K562 (cell line): ENCODE measurements at regions not wholly inside any gene's neighbourhood (a gene's known extent, or its start where the extent isn't known, plus 50 kb on each side); places are given as distances from the start of the nearest gene placed in this dataset.

Source experiments
- ATAC-seq: fragments of 200-7000 bp; cut with Tn5 transposase; 3 replicates; pipeline ENCODE4 v1.9.1; 2020; ENCODE audit warnings: moderate library complexity
- BruUV-seq: library from RNA; stranded (reverse); fragments of 400-500 nt; replicated peaks from 2 replicates; lab custom pipeline; 2021; lab: Mats Ljungman, UMichigan
- CTCF ChIA-PET: fragments of 300-600 bp; formaldehyde crosslinking; extraction: SDS; loops from one replicate; lab custom pipeline; 2021; ENCODE audit warnings: low intra/inter-chr PET ratio; lab: Yijun Ruan, JAX
- POLR2A ChIA-PET: fragments of 300-600, 350-650 bp; sonication (Branson Sonifier 250); formaldehyde crosslinking; extraction: SDS; loops from one replicate; lab custom pipeline; 2021; ENCODE audit warnings: antibody characterized with exemption, inconsistent platforms; lab: Yijun Ruan, JAX
- DNase-seq, 4 experiments: peaks; one replicate each; pipeline versions ENCODE4 v3.0.0 to v3.0.0-alpha.2; 2011 to 2018; ENCODE audit warnings: low spot score in 3 of 4, mixed read lengths in 3 of 4; ENCODE audit errors: extremely low read depth in 1 of 4
- FAIRE-seq: peaks from 2 replicates; lab custom pipeline; 2011; peaks lifted over from hg19 to GRCh38; lab: Jason Lieb, UNC
- H2AFZ ChIP-seq: 2 replicates; pipeline ENCODE4 v1.6.0; 2011; ENCODE audit warnings: low read depth, low read length, control low read depth, inconsistent platforms
- H3K27ac ChIP-seq: fragments of 200-600 bp; 3 replicates; pipeline ENCODE4 v1.8.0; 2011; ENCODE audit warnings: low read depth, mild to moderate bottlenecking, control low read depth, inconsistent platforms, low read length, moderate library complexity, mixed read lengths; ENCODE audit errors: extremely low read depth
- H3K27me3 ChIP-seq, 2 experiments: fragments of 300-600 bp in 1 of 2; 2 replicates in 1 of 2; 3 replicates in 1 of 2; pipeline versions ENCODE4 v1.6.0 to v1.8.0; 2011; ENCODE audit warnings: inconsistent platforms in 2 of 2, low read length in 2 of 2, mild to moderate bottlenecking in 1 of 2, mixed read lengths in 1 of 2, moderate library complexity in 1 of 2; ENCODE audit not compliant: control insufficient read depth in 2 of 2, insufficient read depth in 2 of 2
- H3K36me3 ChIP-seq: fragments of 300-600 bp; 3 replicates; pipeline ENCODE4 v1.8.0; 2011; ENCODE audit warnings: mild to moderate bottlenecking, low read length, inconsistent platforms; ENCODE audit not compliant: control insufficient read depth, insufficient read depth
- H3K4me1 ChIP-seq, 2 experiments: fragments of 200-600 bp in 1 of 2; replicated peaks in 1 of 2; 2 replicates in 1 of 2; 3 replicates in 1 of 2; pipeline versions ENCODE4 v1.5.1 to v1.8.0; 2011; ENCODE audit warnings: inconsistent platforms in 2 of 2, low read length in 2 of 2, mild to moderate bottlenecking in 1 of 2, mixed read lengths in 1 of 2, moderate library complexity in 1 of 2; ENCODE audit not compliant: control insufficient read depth in 2 of 2, insufficient read depth in 2 of 2
- H3K4me2 ChIP-seq: 2 replicates; pipeline ENCODE4 v1.6.1; 2011; ENCODE audit warnings: low read length, control low read depth, inconsistent platforms, mixed read lengths; ENCODE audit not compliant: insufficient read depth
- H3K4me3 ChIP-seq: fragments of 200-600 bp; sonication (generic), shearing (Covaris generic); 2 replicates; pipeline ENCODE4 v1.5.1; 2016; ENCODE audit warnings: control low read depth, inconsistent platforms
- H3K79me2 ChIP-seq: fragments of 200-600 bp; 3 replicates; pipeline ENCODE4 v1.8.0; 2011; ENCODE audit warnings: low read length, inconsistent platforms; ENCODE audit not compliant: control insufficient read depth, insufficient read depth
- H3K9ac ChIP-seq, 2 experiments: 2 replicates each; pipeline versions ENCODE4 v1.6.0 to v1.6.1; 2011; ENCODE audit warnings: low read depth in 2 of 2, low read length in 2 of 2, control low read depth in 1 of 2, inconsistent platforms in 1 of 2, mild to moderate bottlenecking in 1 of 2, mixed read lengths in 1 of 2; ENCODE audit not compliant: insufficient read depth in 1 of 2
- H3K9me1 ChIP-seq: one replicate; pipeline ENCODE4 v1.6.0; 2011; ENCODE audit warnings: inconsistent platforms, mild to moderate bottlenecking, low read length, moderate library complexity; ENCODE audit not compliant: control insufficient read depth, insufficient read depth
- H3K9me3 ChIP-seq: replicated peaks from 2 replicates; pipeline ENCODE4 v1.5.1; 2011; ENCODE audit warnings: low read depth, low read length, inconsistent platforms; ENCODE audit not compliant: control insufficient read depth, insufficient read depth
- H4K20me1 ChIP-seq: replicated peaks from 2 replicates; pipeline ENCODE4 v1.6.1; 2011; ENCODE audit warnings: low read length, inconsistent platforms, mixed read lengths; ENCODE audit not compliant: control insufficient read depth, insufficient read depth
- BCLAF1 ChIP-seq, 2 experiments: fragments of 450-650 bp in 1 of 2; IDR thresholded peaks; 2 replicates each; pipeline ENCODE4 v1.6.1; 2011 to 2017; ENCODE audit warnings: low read depth in 2 of 2, antibody characterized with exemption in 1 of 2, borderline replicate concordance in 1 of 2, low read length in 1 of 2, mild to moderate bottlenecking in 1 of 2, mixed read lengths in 1 of 2; ENCODE audit not compliant: control insufficient read depth in 1 of 2
- CBFA2T3 ChIP-seq: fragments of 450-650 bp; IDR thresholded peaks from 2 replicates; pipeline ENCODE4 v1.6.1; 2017
- CHCHD3 ChIP-seq: fragments of 250-450 bp; sonication (Bioruptor Pico); IDR thresholded peaks from 2 replicates; pipeline ENCODE4 v2.1.2; 2022; ENCODE audit warnings: mild to moderate bottlenecking
- CREM ChIP-seq: IDR thresholded peaks from 2 replicates; pipeline ENCODE4 v1.6.1; 2014; ENCODE audit warnings: antibody characterized with exemption, low read depth
- GTF2E2 ChIP-seq: fragments of 200-800 bp; sonication (Bioruptor generic); IDR thresholded peaks from 2 replicates; pipeline ENCODE4 v1.6.1; 2016; ENCODE audit warnings: missing genetic modification characterization, missing compliant biosample characterization
- HCFC1 ChIP-seq: IDR thresholded peaks from 2 replicates; pipeline ENCODE4 v1.6.1; 2012; ENCODE audit warnings: low read depth, low read length, improper control_type of control experiment
- KDM5B ChIP-seq: fragments of 200-600 bp; sonication (generic); IDR thresholded peaks from 2 replicates; pipeline ENCODE4 v1.6.1; 2012; ENCODE audit warnings: low read depth, mild to moderate bottlenecking, moderate library complexity, low read length, control low read depth, inconsistent platforms; ENCODE audit not compliant: insufficient replicate concordance
- MEF2D ChIP-seq: conservative IDR thresholded peaks from 2 replicates; pipeline ENCODE4 v1.6.1; 2016; ENCODE audit warnings: low read depth, missing genetic modification characterization, missing compliant biosample characterization
- MTA3 ChIP-seq: fragments of 450-650 bp; formaldehyde crosslinking; IDR thresholded peaks from 2 replicates; pipeline ENCODE4 v1.6.1; 2017; ENCODE audit warnings: mild to moderate bottlenecking, borderline replicate concordance
- NR2C2 ChIP-seq, 2 experiments: fragments of 200-800 bp in 1 of 2; sonication (Bioruptor generic) in 1 of 2; sonication (generic) in 1 of 2; formaldehyde crosslinking in 1 of 2; IDR thresholded peaks; 2 replicates each; pipeline versions ENCODE4 v1.6.1 to v1.8.0; 2016 to 2022; ENCODE audit warnings: mild to moderate bottlenecking in 1 of 2, missing compliant biosample characterization in 1 of 2, missing genetic modification characterization in 1 of 2, missing genetic modification reagents in 1 of 2
- POLR2B ChIP-seq: fragments of 450-650 bp; IDR thresholded peaks from 2 replicates; pipeline ENCODE4 v1.6.1; 2018; ENCODE audit warnings: low read depth; ENCODE audit not compliant: partially characterized antibody
- SMAD2 ChIP-seq: fragments of 150-350 bp; IDR thresholded peaks from 2 replicates; pipeline ENCODE4 v1.6.1; 2014; ENCODE audit warnings: low read depth, mild to moderate bottlenecking, low read length
- SOX6 ChIP-seq: fragments of 450-650 bp; IDR thresholded peaks from 2 replicates; pipeline ENCODE4 v1.6.1; 2014; ENCODE audit warnings: mild to moderate bottlenecking
- SRSF3 ChIP-seq: fragments of 200-400 bp; formaldehyde crosslinking; IDR thresholded peaks from 2 replicates; pipeline ENCODE4 v1.6.1; 2016; ENCODE audit warnings: mild to moderate bottlenecking, low read length, moderate library complexity; ENCODE audit not compliant: insufficient read depth
- TCFL5 ChIP-seq: fragments of 250-450 bp; sonication (Bioruptor Pico); conservative IDR thresholded peaks from 2 replicates; pipeline ENCODE4 v1.6.1; 2021; ENCODE audit warnings: mild to moderate bottlenecking, moderate library complexity, matching md5 sums
- TFAP4 ChIP-seq: sonication (generic); formaldehyde crosslinking; IDR thresholded peaks from 2 replicates; pipeline ENCODE4 v1.8.0; 2022; ENCODE audit warnings: missing genetic modification reagents, mild to moderate bottlenecking, moderate library complexity, borderline replicate concordance
- ZKSCAN8 ChIP-seq: fragments of 200-800 bp; sonication (Bioruptor generic); IDR thresholded peaks from 2 replicates; pipeline ENCODE4 v1.6.1; 2016; ENCODE audit warnings: missing genetic modification characterization, missing compliant biosample characterization
- ZNF146 ChIP-seq: IDR thresholded peaks from one replicate; pipeline ENCODE4 v1.6.1; 2018; ENCODE audit warnings: missing compliant biosample characterization; ENCODE audit not compliant: unreplicated experiment
- ZNF24 ChIP-seq: fragments of 450-650 bp; IDR thresholded peaks from 2 replicates; pipeline ENCODE4 v1.6.1; 2016
- ZNF3 ChIP-seq: fragments of 250-450 bp; sonication (Bioruptor Pico); IDR thresholded peaks from 2 replicates; pipeline ENCODE4 v1.5.0; 2021; ENCODE audit warnings: mild to moderate bottlenecking, moderate library complexity
- WGBS: fragments of 100-300 bp; shearing (Covaris generic); methylation state at CpG from one replicate; pipeline ENCODE4 v1.1.6; 2016; ENCODE audit warnings: low coverage, mixed read lengths; ENCODE audit not compliant: insufficient coverage; ENCODE audit errors: missing lambda C conversion rate; 5-methylcytosine and 5-hydroxymethylcytosine counted together
- in situ Hi-C: fragments of 300-500 bp; cut with MboI; formaldehyde crosslinking; loops from 4 replicates; pipeline ENCODE4 v1.15.0; 2018; ENCODE audit warnings: inconsistent platforms, mixed read lengths
- intact Hi-C: fragments of 100-400 bp; cut with micrococcal nuclease; formaldehyde crosslinking; loops from 2 replicates; pipeline ENCODE4 v1.14.2; 2022

- Histone ChIP-seq H3K9me1 (no peaks in the 10 kb centered on the region), H3K27ac (no peak overlapping the region), H3K4me2 (no peak overlapping the region), H3K79me2 (no peaks in the 10 kb centered on the region), H3K27me3 (peaks cover 23 to 38% of the 10 kb centered on the region in 2 experiments; a peak in 4 of 5 replicates), H3K36me3 (no peaks in the 10 kb centered on the region), H3K9ac (no peak overlapping the region), H3K9me3 (no peaks in the 10 kb centered on the region), H2AFZ (no peak overlapping the region), H4K20me1 (no peaks in the 10 kb centered on the region), H3K4me1 (no peaks in the 10 kb centered on the region), H3K4me3 (no peak overlapping the region)
- ATAC-seq (no peak), FAIRE-seq (no peak), DNase-seq (no peak)
- WGBS: 1% methylated on average over 3 of the region's 3 CpGs
- intact Hi-C loops (no loop called here), in situ Hi-C loops (no loop called here)
- ChIA-PET CTCF (no interaction called here), POLR2A (no interaction called here)
- BruUV-seq: no TSS peak
- no peak for TF ChIP-seq ZNF24
- TF ChIP-seq SMAD2: no peak
- TF ChIP-seq CBFA2T3: no peak
- no peak for TF ChIP-seq GTF2E2 (tag)
- TF ChIP-seq CREM: no peak
- no peak for TF ChIP-seq BCLAF1 (IDR thresholded peaks at IDR 0.05; ENCODE audit: borderline replicate concordance in 1 of 2, control insufficient read depth in 1 of 2, low read depth in 2 of 2, low read length in 1 of 2)
- TF ChIP-seq MTA3: no peak
- TF ChIP-seq TCFL5 (CRISPR knock-in tag): no peak
- no peak for TF ChIP-seq TFAP4 (CRISPR knock-in tag)
- TF ChIP-seq ZKSCAN8 (CRISPR knock-in tag): no peak
- no peak for TF ChIP-seq ZNF146 (CRISPR knock-in tag)
- no peak for TF ChIP-seq SOX6
- TF ChIP-seq POLR2B: no peak
- no peak for TF ChIP-seq MEF2D
- no peak for TF ChIP-seq KDM5B
- no peak for TF ChIP-seq SRSF3
- TF ChIP-seq ZNF3 (CRISPR knock-in tag): no peak
- no peak for TF ChIP-seq CHCHD3 (CRISPR knock-in tag)
- no peak for TF ChIP-seq HCFC1
- no peak for TF ChIP-seq NR2C2 (CRISPR knock-in tag; IDR thresholded peaks at IDR 0.05)
- TF ChIP-seq NR2C2 (tag; IDR thresholded peaks at IDR 0.05): no peak
These were observed 105.7 kb upstream of the PLXNA4 start for GRCh38 chr7:132681951-132682350.
